SK-N-SH treated with all-trans-retinoic acid at 6 μM for 48 hours (cell line): ENCODE measurements at regions not wholly inside any gene's neighbourhood (a gene's known extent, or its start where the extent isn't known, plus 50 kb on each side); places are given as distances from the start of the nearest gene placed in this dataset.

Experiments used
- ATAC-seq: fragments of 200-7000 bp; cut with Tn5 transposase; 3 replicates; pipeline ENCODE4 v1.9.1; 2020; ENCODE audit warnings: mild to moderate bottlenecking, moderate library complexity
- ARNTL ChIP-seq: fragments of 450-650 bp; formaldehyde crosslinking; IDR thresholded peaks from 2 replicates; pipeline ENCODE4 v1.5.0; 2020; ENCODE audit warnings: low read depth, mild to moderate bottlenecking, moderate library complexity, borderline replicate concordance
- BACH2 ChIP-seq: fragments of 250-450 bp; sonication (Bioruptor Pico); IDR thresholded peaks from 2 replicates; pipeline ENCODE4 v1.9.0; 2021; ENCODE audit warnings: mild to moderate bottlenecking, borderline replicate concordance
- CREB5 ChIP-seq: fragments of 250-450 bp; sonication (Bioruptor Pico); IDR thresholded peaks from 2 replicates; pipeline ENCODE4 v1.5.1; 2020; ENCODE audit warnings: low read depth, mild to moderate bottlenecking, moderate library complexity
- CSDC2 ChIP-seq: fragments of 250-450 bp; sonication (Bioruptor Pico); IDR thresholded peaks from 2 replicates; pipeline ENCODE4 v1.5.0; 2020; ENCODE audit warnings: mild to moderate bottlenecking, moderate library complexity
- ESRRG ChIP-seq: fragments of 250-450 bp; sonication (Bioruptor Pico); IDR thresholded peaks from 2 replicates; pipeline ENCODE4 v1.6.1; 2021; ENCODE audit warnings: mild to moderate bottlenecking
- GLIS3 ChIP-seq: fragments of 250-450 bp; sonication (Bioruptor Pico); IDR thresholded peaks from 2 replicates; pipeline ENCODE4 v1.5.0; 2020; ENCODE audit warnings: mild to moderate bottlenecking, moderate library complexity
- OSR1 ChIP-seq: fragments of 250-450 bp; sonication (Bioruptor Pico); IDR thresholded peaks from 2 replicates; pipeline ENCODE4 v1.8.0; 2022; ENCODE audit warnings: moderate library complexity, mild to moderate bottlenecking, inconsistent platforms
- SNAI2 ChIP-seq: fragments of 250-450 bp; sonication (Bioruptor Pico); IDR thresholded peaks from 2 replicates; pipeline ENCODE4 v1.5.0; 2020; ENCODE audit warnings: mild to moderate bottlenecking, moderate library complexity
- TOX ChIP-seq: fragments of 250-450 bp; sonication (Bioruptor Pico); IDR thresholded peaks from 2 replicates; pipeline ENCODE4 v1.8.0; 2021; ENCODE audit warnings: mild to moderate bottlenecking, moderate library complexity, borderline replicate concordance
- TSHZ2 ChIP-seq: fragments of 250-450 bp; sonication (Bioruptor Pico); IDR thresholded peaks from 2 replicates; pipeline ENCODE4 v1.5.0; 2020; ENCODE audit warnings: mild to moderate bottlenecking, moderate library complexity
- ZFP3 ChIP-seq: fragments of 250-450 bp; sonication (Bioruptor Pico); IDR thresholded peaks from 2 replicates; pipeline ENCODE4 v1.5.0; 2020; ENCODE audit warnings: mild to moderate bottlenecking, moderate library complexity
- ZFP30 ChIP-seq: fragments of 450-650 bp; formaldehyde crosslinking; IDR thresholded peaks from 2 replicates; pipeline ENCODE4 v1.5.0; 2022; ENCODE audit warnings: mild to moderate bottlenecking, moderate library complexity
- ZNF565 ChIP-seq: fragments of 450-650 bp; formaldehyde crosslinking; conservative IDR thresholded peaks from 2 replicates; pipeline ENCODE4 v1.5.0; 2020; ENCODE audit warnings: low read depth, mild to moderate bottlenecking, moderate library complexity
- ZNF70 ChIP-seq: fragments of 450-650 bp; formaldehyde crosslinking; IDR thresholded peaks from 2 replicates; pipeline ENCODE4 v1.5.0; 2020; ENCODE audit warnings: mild to moderate bottlenecking, moderate library complexity
- ZNF8 ChIP-seq: fragments of 450-650 bp; formaldehyde crosslinking; IDR thresholded peaks from 2 replicates; pipeline ENCODE4 v1.5.0; 2020; ENCODE audit warnings: mild to moderate bottlenecking, moderate library complexity
- TF ChIP-seq, protein P1 (sequence below): fragments of 250-450 bp; sonication (Bioruptor Pico); IDR thresholded peaks from 2 replicates; pipeline ENCODE4 v1.8.0; 2020; ENCODE audit warnings: mild to moderate bottlenecking, moderate library complexity, borderline replicate concordance
- TF ChIP-seq, protein P2 (sequence below): fragments of 250-450 bp; sonication (Bioruptor Pico); IDR thresholded peaks from 2 replicates; pipeline ENCODE4 v1.8.0; 2021; ENCODE audit warnings: low read depth, mild to moderate bottlenecking, moderate library complexity, borderline replicate concordance

DNA sequence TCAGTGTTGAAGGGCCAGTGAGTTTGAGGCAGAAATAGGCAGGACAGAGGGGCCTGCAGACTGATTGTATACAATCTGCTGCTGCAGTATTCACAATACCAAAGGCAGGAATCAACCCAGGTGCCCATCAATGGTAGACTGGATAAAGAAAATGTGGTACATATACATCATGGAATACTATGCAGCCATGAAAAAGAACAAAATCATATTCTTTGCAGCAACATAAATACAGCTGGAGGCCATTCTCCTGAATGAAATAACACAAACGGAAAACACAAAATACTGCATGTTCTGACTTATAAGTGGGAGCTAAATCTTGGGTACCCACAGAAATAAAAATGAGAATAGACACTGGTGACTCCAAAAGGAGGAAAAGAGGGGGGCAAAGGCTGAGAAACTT lies 485.1 kb downstream of the XYLT1 start:
- peak; percentile 78 for TF ChIP-seq ZNF8 (CRISPR knock-in tag)
- no peak for TF ChIP-seq ARNTL
- no peak for TF ChIP-seq TSHZ2 (CRISPR knock-in tag)
- no peak for TF ChIP-seq SNAI2
- no peak for ATAC-seq

DNA sequence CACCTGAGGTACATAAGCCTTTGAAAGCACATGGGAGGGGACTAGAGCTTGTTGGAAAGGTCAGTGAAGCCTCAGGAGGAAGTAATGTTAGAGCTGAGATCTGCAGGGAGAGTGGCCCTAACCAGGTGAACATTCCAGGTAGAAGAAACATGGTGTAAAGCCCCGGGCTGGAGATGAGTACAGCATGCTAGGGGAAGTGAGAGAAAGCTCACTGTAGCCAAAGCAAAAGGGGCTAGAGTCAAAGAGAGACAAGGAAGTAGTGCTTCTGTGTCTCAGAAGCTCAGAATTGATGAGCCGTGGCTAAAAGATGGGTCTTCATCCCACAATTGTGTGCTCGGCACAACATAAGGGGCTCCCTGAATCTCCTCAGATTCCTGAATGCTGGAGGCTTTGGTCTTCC lies 481.8 kb downstream of the XYLT1 start:
- TF ChIP-seq ZNF565 (no peak), TSHZ2 (CRISPR knock-in tag) (no peak), ARNTL (no peak), ZFP30 (CRISPR knock-in tag) (no peak), CSDC2 (CRISPR knock-in tag) (no peak), ESRRG (CRISPR knock-in tag) (no peak), ZNF70 (CRISPR knock-in tag) (no peak), ZFP3 (CRISPR knock-in tag) (no peak), TOX (CRISPR knock-in tag) (no peak), BACH2 (CRISPR knock-in tag) (no peak)
- TF ChIP-seq, protein P1, sequence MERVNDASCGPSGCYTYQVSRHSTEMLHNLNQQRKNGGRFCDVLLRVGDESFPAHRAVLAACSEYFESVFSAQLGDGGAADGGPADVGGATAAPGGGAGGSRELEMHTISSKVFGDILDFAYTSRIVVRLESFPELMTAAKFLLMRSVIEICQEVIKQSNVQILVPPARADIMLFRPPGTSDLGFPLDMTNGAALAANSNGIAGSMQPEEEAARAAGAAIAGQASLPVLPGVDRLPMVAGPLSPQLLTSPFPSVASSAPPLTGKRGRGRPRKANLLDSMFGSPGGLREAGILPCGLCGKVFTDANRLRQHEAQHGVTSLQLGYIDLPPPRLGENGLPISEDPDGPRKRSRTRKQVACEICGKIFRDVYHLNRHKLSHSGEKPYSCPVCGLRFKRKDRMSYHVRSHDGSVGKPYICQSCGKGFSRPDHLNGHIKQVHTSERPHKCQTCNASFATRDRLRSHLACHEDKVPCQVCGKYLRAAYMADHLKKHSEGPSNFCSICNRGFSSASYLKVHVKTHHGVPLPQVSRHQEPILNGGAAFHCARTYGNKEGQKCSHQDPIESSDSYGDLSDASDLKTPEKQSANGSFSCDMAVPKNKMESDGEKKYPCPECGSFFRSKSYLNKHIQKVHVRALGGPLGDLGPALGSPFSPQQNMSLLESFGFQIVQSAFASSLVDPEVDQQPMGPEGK: no peak
- TF ChIP-seq, protein P2, sequence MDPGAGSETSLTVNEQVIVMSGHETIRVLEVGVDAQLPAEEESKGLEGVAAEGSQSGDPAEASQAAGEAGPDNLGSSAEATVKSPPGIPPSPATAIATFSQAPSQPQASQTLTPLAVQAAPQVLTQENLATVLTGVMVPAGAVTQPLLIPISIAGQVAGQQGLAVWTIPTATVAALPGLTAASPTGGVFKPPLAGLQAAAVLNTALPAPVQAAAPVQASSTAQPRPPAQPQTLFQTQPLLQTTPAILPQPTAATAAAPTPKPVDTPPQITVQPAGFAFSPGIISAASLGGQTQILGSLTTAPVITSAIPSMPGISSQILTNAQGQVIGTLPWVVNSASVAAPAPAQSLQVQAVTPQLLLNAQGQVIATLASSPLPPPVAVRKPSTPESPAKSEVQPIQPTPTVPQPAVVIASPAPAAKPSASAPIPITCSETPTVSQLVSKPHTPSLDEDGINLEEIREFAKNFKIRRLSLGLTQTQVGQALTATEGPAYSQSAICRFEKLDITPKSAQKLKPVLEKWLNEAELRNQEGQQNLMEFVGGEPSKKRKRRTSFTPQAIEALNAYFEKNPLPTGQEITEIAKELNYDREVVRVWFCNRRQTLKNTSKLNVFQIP: no peak
- no peak for ATAC-seq

DNA sequence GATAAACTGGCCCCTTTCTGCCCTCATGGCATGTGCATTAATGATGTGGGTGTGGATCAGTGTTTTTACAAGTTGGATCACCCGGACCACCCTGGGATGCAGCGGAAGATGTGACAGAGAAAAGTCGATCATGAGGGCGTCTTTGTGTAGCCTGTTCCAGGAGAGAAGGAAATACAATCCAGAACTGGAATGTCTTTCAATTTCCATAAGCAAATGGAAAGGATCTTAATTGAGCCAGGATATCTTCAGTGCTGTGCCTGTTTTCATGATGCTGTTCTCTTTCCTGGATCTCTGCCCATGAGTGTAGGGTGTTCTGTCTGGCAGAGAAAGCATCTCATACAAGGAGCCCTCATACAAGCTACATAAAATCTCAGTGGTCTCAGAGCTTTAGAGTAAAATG lies 481.4 kb downstream of the XYLT1 start:
- TF ChIP-seq ZFP3 (CRISPR knock-in tag) (no peak), ZNF8 (CRISPR knock-in tag) (no peak), ZFP30 (CRISPR knock-in tag) (no peak), ARNTL (no peak), ZNF70 (CRISPR knock-in tag) (no peak)
- TF ChIP-seq, all 23 proteins: peak for 0
- ATAC-seq: no peak

- TF ChIP-seq, protein P2: no peak
- no peak for ATAC-seq
Measured at GRCh38 chr16:16991711-16992110, 479.0 kb downstream of the XYLT1 start.

GRCh38 chr16:16992975-16993765 lies 477.6 kb downstream of the XYLT1 start:
- no peak for ATAC-seq

More at GRCh38 chr16:16992975-16993765, 477.6 kb downstream of the XYLT1 start:
- TF ChIP-seq ZFP30 (CRISPR knock-in tag) (no peak), OSR1 (CRISPR knock-in tag) (no peak), CREB5 (no peak), CSDC2 (CRISPR knock-in tag) (no peak), GLIS3 (no peak), TOX (CRISPR knock-in tag) (no peak)
- TF ChIP-seq, protein P1: no peak
